T-helper 2 cell (primary cell): ENCODE measurements at regions not wholly inside any gene's neighbourhood (a gene's known extent, or its start where the extent isn't known, plus 50 kb on each side); places are given as distances from the start of the nearest gene placed in this dataset.
"Not testable (repeated sequence)": the region's sequence is repeated elsewhere in the genome, so short reads cannot be mapped to it uniquely, and the experiment has no call there.

Source experiments
- DNase-seq, 5 experiments: peaks; one replicate each; pipeline versions ENCODE4 v3.0.0 to v3.0.0-alpha.2; 2012 to 2022

GRCh38 chr18:4758980-4759379, 303.9 kb upstream of the DLGAP1 start:
- no peak for DNase-seq

GRCh38 chr18:4755848-4756247, 300.7 kb upstream of the DLGAP1 start:
- DNase-seq: no peak

DNA sequence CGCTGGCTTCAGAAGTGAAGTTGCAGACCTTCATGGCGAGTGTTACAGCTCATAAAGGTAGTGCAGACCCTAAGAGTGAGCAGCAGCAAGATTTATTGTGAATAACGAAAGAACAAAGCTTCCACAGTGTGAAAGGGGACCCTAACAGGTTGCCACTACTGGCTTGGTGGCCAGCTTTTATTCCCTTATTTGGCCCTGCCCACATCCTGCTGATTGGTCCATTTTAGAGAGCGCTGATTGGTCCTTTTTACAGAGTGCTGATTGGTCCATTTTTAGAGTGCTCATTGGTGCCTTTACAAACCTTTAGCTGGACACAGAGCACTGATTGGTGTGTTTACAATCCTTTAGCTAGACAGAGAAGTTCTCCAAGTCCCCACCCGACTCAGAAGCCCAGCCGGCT, 298.0 kb upstream of the DLGAP1 start:
- DNase-seq: not testable (repeated sequence)

GRCh38 chr18:4751523-4751922, 296.4 kb upstream of the DLGAP1 start:
- no peak for DNase-seq

- DNase-seq: no peak
Observed at GRCh38 chr18:4750393-4751346, 295.6 kb upstream of the DLGAP1 start.

DNA sequence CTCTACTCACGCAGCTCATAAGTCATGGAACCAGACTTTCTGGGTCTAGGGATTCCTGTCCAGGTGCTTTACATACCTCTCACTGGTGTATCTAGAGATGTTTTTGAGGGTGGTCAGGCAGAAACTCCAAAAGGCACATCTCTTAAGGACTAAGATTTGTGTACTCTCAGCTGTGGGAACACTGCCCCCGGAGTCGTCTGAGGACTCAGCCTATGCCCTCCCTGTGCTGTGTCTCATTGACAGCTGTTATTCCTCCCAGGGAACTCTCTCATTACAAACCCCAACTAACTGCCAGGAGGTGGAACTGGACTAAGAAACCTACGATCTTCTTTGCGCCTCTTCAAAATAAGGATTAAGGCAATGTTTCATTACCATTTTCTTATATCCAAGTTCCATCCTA, 293.9 kb upstream of the DLGAP1 start:
- DNase-seq: no peak

GRCh38 chr18:4734903-4735302, 279.8 kb upstream of the DLGAP1 start:
- DNase-seq: no peak

- DNase-seq: no peak
Observed at GRCh38 chr18:4734021-4734420, 278.9 kb upstream of the DLGAP1 start.

DNA sequence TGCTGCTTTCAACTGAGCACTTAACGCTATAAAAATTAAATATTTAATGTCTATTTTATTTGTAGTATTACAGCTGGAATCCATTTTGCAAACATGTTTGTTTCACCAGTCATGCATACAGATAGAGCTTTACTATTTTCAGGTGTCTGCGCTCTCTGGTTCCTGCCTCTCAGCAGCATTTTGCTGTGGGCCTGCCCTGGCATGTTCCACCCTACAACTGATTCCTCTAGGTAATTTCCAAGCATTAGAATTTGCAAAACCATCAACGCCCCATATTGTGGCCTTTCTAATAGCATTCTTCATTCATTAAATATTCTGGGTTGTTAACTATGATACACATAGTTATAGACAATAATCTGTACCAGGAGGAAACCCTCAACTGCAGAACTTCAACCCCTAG, 266.4 kb upstream of the DLGAP1 start:
- DNase-seq: no peak

DNA sequence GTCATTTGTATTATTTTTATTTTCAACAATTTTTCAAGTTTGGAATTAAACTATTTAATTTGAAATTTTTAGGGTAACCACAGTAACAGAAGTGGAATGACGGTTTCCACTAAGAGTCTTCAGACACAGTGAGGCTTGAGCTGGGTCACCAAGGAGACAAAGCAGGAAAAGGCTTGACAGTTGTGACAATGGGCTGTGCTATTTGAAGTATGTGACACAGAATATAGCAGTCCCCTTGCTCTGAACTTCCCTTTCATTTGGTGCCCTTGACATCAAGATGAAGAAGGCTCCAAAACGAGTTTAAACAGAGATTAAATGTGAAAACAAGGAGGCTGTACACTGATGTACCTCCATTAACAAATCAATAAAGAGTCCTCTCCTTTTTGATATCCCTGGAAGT, 265.4 kb upstream of the DLGAP1 start:
- no peak for DNase-seq

DNA sequence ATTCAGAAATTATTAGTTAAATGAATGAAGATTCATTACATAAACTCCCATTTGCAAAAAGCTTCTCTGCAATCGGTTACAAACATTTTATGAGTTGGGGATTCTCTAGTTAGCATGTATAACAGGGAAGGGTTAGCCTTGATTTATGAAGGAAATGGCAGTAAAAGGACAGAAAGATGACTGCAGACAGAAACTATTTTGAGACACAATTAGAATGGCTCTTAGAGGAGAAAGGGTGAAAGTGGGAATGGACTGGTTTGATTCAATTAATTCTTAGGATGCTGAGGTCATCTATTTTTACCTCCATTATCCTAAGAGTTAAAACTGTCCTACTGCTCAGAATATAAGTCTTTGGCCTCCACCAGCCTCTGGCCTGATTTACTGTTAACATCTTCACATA, 250.8 kb upstream of the DLGAP1 start:
- no peak for DNase-seq

DNA sequence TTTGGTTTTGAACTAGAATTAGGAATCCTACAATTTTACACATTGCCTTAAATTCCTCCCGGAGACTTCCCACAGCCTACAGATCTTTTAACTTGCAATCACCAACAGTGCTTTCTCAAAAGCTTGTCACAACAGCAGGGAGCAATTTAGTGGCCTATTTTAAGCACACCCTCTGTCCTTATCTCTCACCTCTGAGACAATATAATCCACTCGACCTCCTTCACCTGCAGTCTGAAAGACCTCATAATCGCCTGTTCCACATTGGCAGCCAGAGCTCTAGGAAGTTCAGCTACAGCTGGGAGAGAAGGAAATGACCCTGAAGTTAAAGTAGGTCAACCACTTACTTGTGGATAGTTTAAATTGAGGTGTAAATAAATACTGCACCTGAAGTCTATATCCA, 249.7 kb upstream of the DLGAP1 start:
- DNase-seq: no peak

- no peak for DNase-seq
Observed at GRCh38 chr18:4691836-4692235, 236.7 kb upstream of the DLGAP1 start.

GRCh38 chr18:4678685-4679084, 223.6 kb upstream of the DLGAP1 start:
- DNase-seq: not testable (repeated sequence)

GRCh38 chr18:4677006-4677405, 221.9 kb upstream of the DLGAP1 start:
- DNase-seq: no peak

- DNase-seq: no peak
Observed at GRCh38 chr18:4672162-4672561, 217.1 kb upstream of the DLGAP1 start.

- DNase-seq: no peak
Observed at GRCh38 chr18:4658804-4659203, 203.7 kb upstream of the DLGAP1 start.

- no peak for DNase-seq
Observed at GRCh38 chr18:4653418-4653817, 198.3 kb upstream of the DLGAP1 start.

GRCh38 chr18:4641771-4642368, 186.8 kb upstream of the DLGAP1 start:
- DNase-seq: no peak

- DNase-seq: no peak
Observed at GRCh38 chr18:4640349-4641012, 185.4 kb upstream of the DLGAP1 start.

DNA sequence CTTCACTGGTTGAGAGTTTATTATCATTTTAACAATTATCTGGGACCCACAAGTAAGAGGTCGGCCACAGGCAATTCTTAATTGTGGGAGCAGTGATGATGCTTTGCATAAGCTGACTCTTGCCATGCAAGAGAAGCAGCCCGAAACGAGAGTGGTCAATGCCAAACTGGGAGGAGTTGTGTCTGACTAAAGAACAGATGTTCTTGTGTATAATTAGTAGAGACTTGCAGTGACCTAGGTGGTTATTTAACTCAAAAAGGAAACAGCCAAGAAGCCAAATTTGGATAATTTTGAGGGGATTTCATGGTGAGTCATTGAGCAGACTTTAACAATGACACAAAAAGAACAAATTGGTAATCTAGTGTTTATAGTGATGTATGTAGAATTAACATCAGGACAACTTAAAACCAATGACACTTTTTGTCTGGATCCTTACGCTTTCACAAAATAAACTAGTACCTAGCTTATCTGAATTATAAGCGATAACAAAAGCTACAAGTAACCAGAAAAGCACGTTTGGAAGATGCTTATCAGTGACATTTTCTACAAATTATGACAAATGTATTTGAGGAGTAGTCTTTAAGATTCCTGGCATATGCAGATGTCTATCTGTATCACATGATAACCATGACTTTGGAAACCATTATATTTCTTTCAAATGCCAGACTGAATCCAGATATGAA, 184.7 kb upstream of the DLGAP1 start:
- no peak for DNase-seq

DNA sequence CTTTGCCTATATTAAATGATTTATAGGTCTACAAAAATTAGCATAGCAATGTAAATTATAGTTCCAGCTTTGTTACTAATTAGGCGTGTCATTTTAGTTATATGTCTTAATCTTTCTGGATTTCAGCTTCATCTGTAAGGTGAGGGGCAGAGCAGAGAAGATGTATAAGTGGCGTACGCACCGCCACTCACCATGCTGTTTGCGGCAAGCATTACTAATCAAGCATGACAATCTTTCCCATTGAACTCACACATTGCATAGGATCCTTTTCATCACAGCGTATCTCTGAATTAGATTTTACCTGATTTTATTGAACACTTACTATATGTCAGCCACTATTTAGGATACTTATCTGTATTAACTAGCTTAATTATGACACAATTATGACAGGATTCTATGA, 183.6 kb upstream of the DLGAP1 start:
- no peak for DNase-seq

GRCh38 chr18:4637876-4638275, 182.8 kb upstream of the DLGAP1 start:
- no peak for DNase-seq
